ENCODE measurements at regions not wholly inside any gene's neighbourhood (a gene's known extent, or its start where the extent isn't known, plus 50 kb on each side); places are given as distances from the start of the nearest gene placed in this dataset.
"Not testable (repeated sequence)": the region's sequence is repeated elsewhere in the genome, so short reads cannot be mapped to it uniquely, and the experiment has no call there.

DNA sequence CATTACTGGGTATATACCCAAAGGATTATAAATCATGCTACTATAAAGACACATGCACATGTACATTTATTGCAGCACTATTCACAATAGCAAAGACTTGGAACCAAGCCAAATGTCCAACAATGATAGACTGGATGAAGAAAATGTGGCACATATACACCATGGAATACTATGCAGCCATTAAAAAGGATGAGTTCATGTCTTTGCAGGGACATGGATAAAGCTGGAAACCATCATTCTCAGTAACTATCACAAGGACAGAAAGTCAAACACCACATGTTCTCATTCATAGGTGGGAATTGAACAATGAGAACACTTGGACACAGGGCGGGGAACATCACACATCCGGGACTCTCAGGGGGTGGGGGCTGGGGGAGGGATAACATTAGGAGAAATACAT lies 959.4 kb downstream of the KCNT2 start:
- not testable (repeated sequence) for H3K9me3 ChIP-seq (ENCODE audit: low read length); H3K4me3 ChIP-seq (ENCODE audit: low read depth in 1 of 2, low read length in 2 of 2); H3K27ac ChIP-seq (ENCODE audit: low read depth, low read length); H3K36me3 ChIP-seq (ENCODE audit: insufficient read depth, low read length); H3K4me1 ChIP-seq (ENCODE audit: insufficient read depth, low read length); H3K27me3 ChIP-seq (ENCODE audit: control insufficient read depth in 1 of 2, insufficient read depth in 2 of 2, low read length in 2 of 2); H3K9ac ChIP-seq (ENCODE audit: low read length)

DNA sequence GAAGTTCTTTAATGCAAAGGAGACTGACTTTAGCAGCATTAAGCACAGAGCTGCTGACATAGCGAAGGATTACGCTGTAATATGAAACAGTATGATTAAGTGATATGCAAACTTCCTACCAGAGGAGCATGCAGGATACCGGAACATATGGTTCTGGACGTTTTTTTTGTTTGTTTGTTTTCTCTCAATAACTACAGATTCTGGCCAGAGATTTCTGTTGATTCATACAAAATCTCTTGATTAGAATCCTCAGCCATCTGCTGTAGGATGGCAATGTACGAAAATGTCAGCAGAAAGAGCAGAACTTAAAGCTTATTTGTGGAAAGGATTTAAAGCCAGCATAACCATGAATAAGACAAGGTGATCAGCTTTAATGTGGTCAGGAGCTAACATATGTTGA lies 970.7 kb downstream of the KCNT2 start:
- H3K27ac ChIP-seq (ENCODE audit: low read depth, low read length): no peak overlapping the region
- no peaks in the 10 kb centered on the region for H3K27me3 ChIP-seq (ENCODE audit: control insufficient read depth in 1 of 2, insufficient read depth in 2 of 2, low read length in 2 of 2)
- no peak overlapping the region for H3K4me3 ChIP-seq (ENCODE audit: low read depth in 1 of 2, low read length in 2 of 2)
- no peaks in the 10 kb centered on the region for H3K36me3 ChIP-seq (ENCODE audit: insufficient read depth, low read length)
- no peak overlapping the region for H3K9ac ChIP-seq (ENCODE audit: low read length)
- no peaks in the 10 kb centered on the region for H3K4me1 ChIP-seq (ENCODE audit: insufficient read depth, low read length)
- H3K9me3 ChIP-seq (ENCODE audit: low read length): no peaks in the 10 kb centered on the region

DNA sequence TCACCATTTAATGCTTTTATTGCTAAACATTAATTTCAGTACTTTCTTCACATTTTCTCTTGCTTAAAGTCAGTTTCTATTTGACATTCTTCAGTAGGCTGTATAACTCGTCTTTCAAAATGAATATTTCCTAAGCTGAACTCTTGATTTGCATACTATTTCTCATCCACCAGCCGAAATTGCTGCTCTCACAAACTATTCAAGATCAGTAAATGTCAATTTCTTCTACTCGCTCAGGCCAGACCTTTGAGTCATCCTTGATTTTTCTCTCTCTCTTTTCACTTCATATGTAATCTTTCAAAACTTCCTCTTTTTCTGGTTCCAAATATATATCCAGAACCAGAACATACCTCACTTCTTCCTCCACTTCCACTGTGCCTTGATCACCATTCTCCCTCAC lies 990.0 kb downstream of the KCNT2 start:
- Histone ChIP-seq H3K9ac (ENCODE audit: low read length) (no peak overlapping the region), H3K4me1 (ENCODE audit: insufficient read depth, low read length) (no peaks in the 10 kb centered on the region), H3K4me3 (ENCODE audit: low read depth in 1 of 2, low read length in 2 of 2) (no peak overlapping the region), H3K27ac (ENCODE audit: low read depth, low read length) (no peak overlapping the region), H3K36me3 (ENCODE audit: insufficient read depth, low read length) (no peaks in the 10 kb centered on the region), H3K9me3 (ENCODE audit: low read length) (no peaks in the 10 kb centered on the region), H3K27me3 (ENCODE audit: control insufficient read depth in 1 of 2, insufficient read depth in 2 of 2, low read length in 2 of 2) (no peaks in the 10 kb centered on the region)

DNA sequence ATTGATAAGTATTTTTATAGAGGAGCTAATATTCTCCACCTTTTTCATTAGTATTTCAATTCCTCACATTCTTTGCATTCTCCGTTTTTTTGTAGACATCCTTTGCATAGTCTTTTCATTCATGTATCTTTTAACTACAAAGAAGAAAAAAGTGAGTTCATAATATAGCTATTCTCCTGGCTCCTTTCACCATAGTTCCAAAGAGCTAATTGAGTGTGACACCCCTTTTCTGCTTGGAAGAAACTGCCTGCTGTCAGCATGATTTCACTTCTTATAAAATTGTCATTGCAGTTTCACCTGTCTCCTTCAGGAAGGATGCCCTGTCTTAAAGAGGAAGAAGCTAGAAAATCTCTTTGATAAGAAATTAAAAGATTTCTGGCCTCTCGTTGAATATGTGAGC lies 991.1 kb downstream of the KCNT2 start:
- Histone ChIP-seq H3K36me3 (ENCODE audit: insufficient read depth, low read length) (no peaks in the 10 kb centered on the region), H3K27ac (ENCODE audit: low read depth, low read length) (no peak overlapping the region), H3K9ac (ENCODE audit: low read length) (no peak overlapping the region), H3K9me3 (ENCODE audit: low read length) (no peaks in the 10 kb centered on the region), H3K27me3 (ENCODE audit: control insufficient read depth in 1 of 2, insufficient read depth in 2 of 2, low read length in 2 of 2) (no peaks in the 10 kb centered on the region), H3K4me3 (ENCODE audit: low read depth in 1 of 2, low read length in 2 of 2) (no peak overlapping the region), H3K4me1 (ENCODE audit: insufficient read depth, low read length) (no peaks in the 10 kb centered on the region)

DNA sequence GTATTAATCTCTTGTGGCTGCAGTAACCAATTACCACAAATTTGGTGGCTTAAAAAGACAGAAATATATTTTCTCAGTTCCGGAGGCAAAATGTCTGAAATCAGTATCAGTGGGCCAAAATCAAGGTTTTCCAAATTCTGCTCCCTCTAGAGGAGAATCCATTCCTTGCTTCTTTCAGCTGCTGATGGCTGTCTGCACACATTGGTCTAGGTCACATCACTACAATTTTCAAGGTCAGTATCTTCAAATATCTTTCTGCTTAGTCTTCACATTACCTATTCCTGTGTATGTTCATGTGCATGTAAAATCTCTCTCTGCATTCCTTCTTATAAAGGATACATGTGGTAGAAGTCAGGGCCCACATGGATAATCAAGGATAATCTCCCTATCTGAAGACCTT lies 999.4 kb downstream of the KCNT2 start:
- Histone ChIP-seq H3K9ac (ENCODE audit: low read length) (no peak overlapping the region), H3K27me3 (ENCODE audit: control insufficient read depth in 1 of 2, insufficient read depth in 2 of 2, low read length in 2 of 2) (no peaks in the 10 kb centered on the region), H3K4me3 (ENCODE audit: low read depth in 1 of 2, low read length in 2 of 2) (no peak overlapping the region), H3K4me1 (ENCODE audit: insufficient read depth, low read length) (no peaks in the 10 kb centered on the region), H3K36me3 (ENCODE audit: insufficient read depth, low read length) (no peaks in the 10 kb centered on the region), H3K27ac (ENCODE audit: low read depth, low read length) (no peak overlapping the region), H3K9me3 (ENCODE audit: low read length) (no peaks in the 10 kb centered on the region)

DNA sequence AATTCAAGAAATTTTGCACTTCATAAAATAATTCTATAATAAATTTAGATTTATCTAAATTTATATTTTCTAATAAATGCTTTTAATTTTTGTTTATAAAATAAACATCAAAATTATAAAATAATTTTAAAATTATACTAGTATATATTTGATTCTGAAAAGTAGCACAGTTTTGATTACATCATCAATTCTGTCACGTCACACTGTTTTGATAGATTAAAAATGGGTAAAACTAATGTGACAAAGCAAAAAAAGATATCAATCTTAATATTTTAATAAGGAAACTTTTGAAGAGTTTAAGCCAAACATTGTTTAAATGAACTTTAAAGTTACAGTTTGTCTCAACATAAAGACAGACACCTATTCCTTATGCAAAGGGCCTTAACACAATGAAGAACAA lies 1001.8 kb downstream of the KCNT2 start:
- no peaks in the 10 kb centered on the region for H3K36me3 ChIP-seq (ENCODE audit: insufficient read depth, low read length)
- H3K9me3 ChIP-seq (ENCODE audit: low read length): no peaks in the 10 kb centered on the region
- H3K4me1 ChIP-seq (ENCODE audit: insufficient read depth, low read length): no peaks in the 10 kb centered on the region
- no peaks in the 10 kb centered on the region for H3K27me3 ChIP-seq (ENCODE audit: control insufficient read depth in 1 of 2, insufficient read depth in 2 of 2, low read length in 2 of 2)
- H3K27ac ChIP-seq (ENCODE audit: low read depth, low read length): no peak overlapping the region
- no peak overlapping the region for H3K9ac ChIP-seq (ENCODE audit: low read length)
- H3K4me3 ChIP-seq (ENCODE audit: low read depth in 1 of 2, low read length in 2 of 2): no peak overlapping the region

DNA sequence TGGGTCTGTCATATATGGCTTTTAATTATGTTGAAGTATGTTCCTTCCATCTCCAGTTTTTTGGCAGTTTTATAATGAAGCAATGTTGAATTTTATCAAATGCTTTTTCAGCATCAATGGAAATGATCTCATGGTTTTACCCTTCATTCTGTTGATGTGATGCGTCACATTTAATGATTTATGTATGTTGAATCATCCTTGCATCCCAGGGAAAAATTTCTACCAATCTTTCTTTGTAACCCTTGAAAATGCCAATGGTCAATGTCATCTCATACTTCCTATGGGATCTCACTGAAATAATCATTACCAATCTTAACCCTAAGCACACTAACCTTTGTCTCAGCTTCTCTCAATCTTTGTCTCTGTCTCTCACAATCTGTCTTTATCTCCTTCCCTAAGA lies 1004.0 kb downstream of the KCNT2 start:
- H3K4me3 ChIP-seq (ENCODE audit: low read depth in 1 of 2, low read length in 2 of 2): no peak overlapping the region
- H3K9me3 ChIP-seq (ENCODE audit: low read length): no peaks in the 10 kb centered on the region
- H3K27ac ChIP-seq (ENCODE audit: low read depth, low read length): no peak overlapping the region
- no peaks in the 10 kb centered on the region for H3K4me1 ChIP-seq (ENCODE audit: insufficient read depth, low read length)
- H3K9ac ChIP-seq (ENCODE audit: low read length): no peak overlapping the region
- no peaks in the 10 kb centered on the region for H3K36me3 ChIP-seq (ENCODE audit: insufficient read depth, low read length)
- no peaks in the 10 kb centered on the region for H3K27me3 ChIP-seq (ENCODE audit: control insufficient read depth in 1 of 2, insufficient read depth in 2 of 2, low read length in 2 of 2)

DNA sequence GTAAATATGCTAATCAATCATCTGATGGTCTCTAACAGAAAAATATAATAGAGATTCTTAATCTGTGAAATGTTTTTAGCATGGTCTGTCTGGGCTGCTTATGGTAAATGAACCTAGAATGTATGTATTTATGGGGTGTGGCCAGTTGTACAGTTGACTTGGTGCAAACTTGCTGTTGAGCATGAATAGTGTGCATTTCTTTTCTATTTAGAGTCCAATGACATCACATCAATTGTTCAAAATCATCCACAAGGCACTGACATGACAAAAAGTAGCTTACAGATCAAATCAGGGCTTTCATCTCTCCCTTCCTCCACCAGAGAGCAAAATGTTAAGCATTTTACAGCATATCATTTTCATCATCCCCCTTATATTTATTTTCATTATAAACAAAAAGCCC lies 1010.3 kb downstream of the KCNT2 start:
- Histone ChIP-seq H3K27me3 (ENCODE audit: control insufficient read depth in 1 of 2, insufficient read depth in 2 of 2, low read length in 2 of 2) (no peaks in the 10 kb centered on the region), H3K9ac (ENCODE audit: low read length) (no peak overlapping the region), H3K36me3 (ENCODE audit: insufficient read depth, low read length) (no peaks in the 10 kb centered on the region), H3K4me3 (ENCODE audit: low read depth in 1 of 2, low read length in 2 of 2) (no peak overlapping the region), H3K27ac (ENCODE audit: low read depth, low read length) (no peak overlapping the region), H3K4me1 (ENCODE audit: insufficient read depth, low read length) (no peaks in the 10 kb centered on the region), H3K9me3 (ENCODE audit: low read length) (no peaks in the 10 kb centered on the region)

DNA sequence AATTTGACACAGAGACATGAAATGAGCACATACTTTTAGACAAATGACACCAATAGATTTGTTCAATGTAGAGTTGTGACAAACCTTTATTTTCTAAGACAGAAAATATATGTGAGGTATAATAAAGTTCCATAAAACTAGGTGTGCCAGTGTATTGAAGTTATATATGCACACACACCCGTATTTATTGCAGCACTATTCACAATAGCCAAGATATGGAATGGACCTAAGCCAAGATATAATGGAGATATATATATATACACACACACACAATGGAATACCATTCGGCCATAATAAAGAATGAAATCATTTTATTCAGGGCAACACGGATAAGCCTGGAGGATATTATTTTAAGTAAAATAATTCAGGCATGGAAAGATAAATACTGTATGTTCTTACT lies 1013.5 kb downstream of the KCNT2 start:
- Histone ChIP-seq H3K27me3 (ENCODE audit: control insufficient read depth in 1 of 2, insufficient read depth in 2 of 2, low read length in 2 of 2) (no peaks in the 10 kb centered on the region), H3K4me3 (ENCODE audit: low read depth in 1 of 2, low read length in 2 of 2) (no peak overlapping the region), H3K9me3 (ENCODE audit: low read length) (no peaks in the 10 kb centered on the region), H3K4me1 (ENCODE audit: insufficient read depth, low read length) (no peaks in the 10 kb centered on the region), H3K36me3 (ENCODE audit: insufficient read depth, low read length) (no peaks in the 10 kb centered on the region), H3K9ac (ENCODE audit: low read length) (no peak overlapping the region), H3K27ac (ENCODE audit: low read depth, low read length) (no peak overlapping the region)

DNA sequence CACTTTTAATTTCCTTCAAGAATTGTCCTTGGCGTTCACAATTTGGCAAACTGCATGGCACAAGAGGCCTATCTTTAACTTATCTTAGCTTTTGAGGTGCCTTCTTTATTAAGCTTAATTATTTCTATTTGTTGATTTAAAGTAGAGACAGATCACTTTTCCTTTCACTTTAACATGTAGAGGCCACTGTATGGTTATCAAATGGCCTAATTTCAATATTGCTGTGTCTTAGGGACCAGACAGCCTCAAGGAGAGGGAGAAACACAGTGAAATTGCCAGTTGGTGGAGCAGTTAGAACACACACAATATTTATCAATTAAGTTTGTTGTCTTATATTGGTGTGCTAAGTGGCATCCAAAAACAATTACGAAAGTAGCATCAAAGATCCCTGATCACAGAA lies 1013.9 kb downstream of the KCNT2 start:
- no peak overlapping the region for H3K4me3 ChIP-seq (ENCODE audit: low read depth in 1 of 2, low read length in 2 of 2)
- H3K9me3 ChIP-seq (ENCODE audit: low read length): no peaks in the 10 kb centered on the region
- no peaks in the 10 kb centered on the region for H3K36me3 ChIP-seq (ENCODE audit: insufficient read depth, low read length)
- no peak overlapping the region for H3K27ac ChIP-seq (ENCODE audit: low read depth, low read length)
- H3K9ac ChIP-seq (ENCODE audit: low read length): no peak overlapping the region
- H3K27me3 ChIP-seq (ENCODE audit: control insufficient read depth in 1 of 2, insufficient read depth in 2 of 2, low read length in 2 of 2): no peaks in the 10 kb centered on the region
- H3K4me1 ChIP-seq (ENCODE audit: insufficient read depth, low read length): no peaks in the 10 kb centered on the region

DNA sequence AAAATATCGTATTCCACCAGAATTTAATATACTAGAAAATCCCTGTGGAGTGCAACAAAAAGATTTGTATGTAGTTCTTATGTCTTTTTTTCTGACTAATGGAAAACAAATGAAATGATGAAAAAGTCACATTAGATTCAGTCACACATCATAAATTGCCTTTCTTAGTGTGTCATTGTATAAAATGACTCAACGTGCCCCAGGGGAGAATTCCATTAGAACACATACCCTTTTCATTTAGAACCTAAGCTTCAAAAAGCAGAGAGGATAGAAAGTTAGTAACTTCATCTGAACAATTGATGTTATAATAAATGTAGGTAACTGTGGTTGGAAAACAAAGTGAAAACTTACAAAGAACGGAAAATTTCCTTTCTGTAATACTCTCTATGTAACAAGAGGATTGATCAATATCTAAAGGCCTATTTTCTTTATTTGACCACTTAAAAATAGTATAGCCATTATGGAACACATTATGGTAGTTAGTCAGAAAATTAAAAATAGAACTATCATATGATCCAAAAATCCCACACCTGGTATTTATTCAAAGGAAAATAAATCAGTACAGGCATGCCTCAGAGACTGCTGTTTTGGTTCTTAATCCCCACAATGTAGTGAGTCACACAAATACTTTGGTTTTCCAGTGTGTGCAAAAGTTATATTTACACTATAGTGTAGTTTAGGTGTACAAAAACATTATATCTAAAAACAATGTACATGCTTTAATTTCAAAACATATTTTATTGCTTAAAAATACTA lies 1016.1 kb downstream of the KCNT2 start:
- no peaks in the 10 kb centered on the region for H3K9me3 ChIP-seq (ENCODE audit: low read length)
- H3K9ac ChIP-seq (ENCODE audit: low read length): no peak overlapping the region
- H3K27me3 ChIP-seq (ENCODE audit: control insufficient read depth in 1 of 2, insufficient read depth in 2 of 2, low read length in 2 of 2): no peaks in the 10 kb centered on the region
- no peak overlapping the region for H3K27ac ChIP-seq (ENCODE audit: low read depth, low read length)
- H3K36me3 ChIP-seq (ENCODE audit: insufficient read depth, low read length): no peaks in the 10 kb centered on the region
- H3K4me3 ChIP-seq (ENCODE audit: low read depth in 1 of 2, low read length in 2 of 2): no peak overlapping the region
- no peaks in the 10 kb centered on the region for H3K4me1 ChIP-seq (ENCODE audit: insufficient read depth, low read length)

DNA sequence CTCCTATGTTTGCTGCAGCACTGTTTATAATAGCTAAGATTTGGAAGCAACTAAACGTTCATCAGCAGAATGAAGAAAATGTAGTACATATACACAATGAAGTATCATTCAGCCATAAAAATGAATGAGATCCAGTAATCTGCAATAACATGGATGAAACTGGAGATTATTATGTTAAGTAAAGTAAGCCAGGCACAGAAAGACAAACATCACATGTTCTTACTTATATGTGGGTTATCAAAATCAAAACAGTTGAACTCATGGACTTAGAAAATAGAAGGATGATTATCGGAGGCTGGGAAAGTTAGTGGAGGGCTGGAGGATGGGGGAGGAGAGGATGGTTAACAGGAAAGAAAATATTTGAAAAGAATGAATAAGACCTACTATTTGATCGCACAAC lies 1017.6 kb downstream of the KCNT2 start:
- Histone ChIP-seq H3K36me3 (ENCODE audit: insufficient read depth, low read length) (no peaks in the 10 kb centered on the region), H3K27ac (ENCODE audit: low read depth, low read length) (no peak overlapping the region)

More for the DNA sequence above, 1017.6 kb downstream of the KCNT2 start:
- H3K9me3 ChIP-seq (ENCODE audit: low read length): no peaks in the 10 kb centered on the region
- no peaks in the 10 kb centered on the region for H3K4me1 ChIP-seq (ENCODE audit: insufficient read depth, low read length)
- H3K9ac ChIP-seq (ENCODE audit: low read length): no peak overlapping the region
- H3K27me3 ChIP-seq (ENCODE audit: control insufficient read depth in 1 of 2, insufficient read depth in 2 of 2, low read length in 2 of 2): no peaks in the 10 kb centered on the region
- H3K4me3 ChIP-seq (ENCODE audit: low read depth in 1 of 2, low read length in 2 of 2): no peak overlapping the region

Measured in muscle layer of colon (tissue), 2 donors.